ENCODE measurements at regions not wholly inside any gene's neighbourhood (a gene's known extent, or its start where the extent isn't known, plus 50 kb on each side); places are given as distances from the start of the nearest gene placed in this dataset.

- TF ChIP-seq CTCF (IDR thresholded peaks at IDR 0.05) = no peak
- no peak for TF ChIP-seq POLR2AphosphoS5 (IDR thresholded peaks at IDR 0.05)
- TF ChIP-seq POLR2A (IDR thresholded peaks at IDR 0.05) = no peak
- TF ChIP-seq EP300 (IDR thresholded peaks at IDR 0.05) = no peak
These were observed 585.1 kb downstream of the GATA3 start for GRCh38 chr10:8639486-8640185.

GRCh38 chr10:8640301-8640700 lies 585.8 kb downstream of the GATA3 start:
- Histone ChIP-seq H3K27me3 (no peaks in the 10 kb centered on the region), H3K27ac (no peak overlapping the region), H3K4me1 (peaks cover 0 to 8% (median 2%) of the 10 kb centered on the region in 4 donors), H3K36me3 (no peaks in the 10 kb centered on the region), H3K9me3 (no peaks in the 10 kb centered on the region), H3K4me3 (no peak overlapping the region)
- intact Hi-C loops (cut with DNase I) = no loop called here
- no peak for DNase-seq
- TF ChIP-seq EP300 (IDR thresholded peaks at IDR 0.05) (no peak), POLR2AphosphoS5 (IDR thresholded peaks at IDR 0.05) (no peak), POLR2A (IDR thresholded peaks at IDR 0.05) (no peak), CTCF (IDR thresholded peaks at IDR 0.05) (no peak)
- WGBS, 2 donors = 83 to 86% methylated on average over 3 of the region's 3 CpGs

More at GRCh38 chr10:8639486-8640185, 585.1 kb downstream of the GATA3 start:
- Histone ChIP-seq H3K9me3 (no peaks in the 10 kb centered on the region), H3K27ac (no peak overlapping the region), H3K4me3 (no peak overlapping the region), H3K36me3 (no peaks in the 10 kb centered on the region), H3K4me1 (peaks cover 0 to 8% (median 2%) of the 10 kb centered on the region in 4 donors), H3K27me3 (no peaks in the 10 kb centered on the region)
- WGBS, 2 donors = 74 to 80% methylated on average over 6 of the region's 6 CpGs
- no peak for DNase-seq
- intact Hi-C loops (cut with DNase I) = no loop called here

- no peak for DNase-seq
- intact Hi-C loops (cut with DNase I) = no loop called here
- TF ChIP-seq POLR2A (IDR thresholded peaks at IDR 0.05) = no peak
- TF ChIP-seq CTCF (IDR thresholded peaks at IDR 0.05) = no peak
- H3K27ac ChIP-seq = no peak overlapping the region
- H3K27me3 ChIP-seq = no peaks in the 10 kb centered on the region
- no peaks in the 10 kb centered on the region for H3K36me3 ChIP-seq
- no peak overlapping the region for H3K4me3 ChIP-seq
- no peaks in the 10 kb centered on the region for H3K9me3 ChIP-seq
- peaks cover 0 to 8% (median 2%) of the 10 kb centered on the region in 4 donors for H3K4me1 ChIP-seq
These were observed 586.4 kb downstream of the GATA3 start for GRCh38 chr10:8640878-8641277.

GRCh38 chr10:8656261-8656660 lies 601.8 kb downstream of the GATA3 start:
- no peak overlapping the region for H3K4me3 ChIP-seq
- 72 to 91% methylated on average over 4 of the region's 4 CpGs for WGBS, 2 donors
- TF ChIP-seq POLR2A (IDR thresholded peaks at IDR 0.05) (no peak), CTCF (IDR thresholded peaks at IDR 0.05) (no peak), POLR2AphosphoS5 (IDR thresholded peaks at IDR 0.05) (no peak), EP300 (IDR thresholded peaks at IDR 0.05) (no peak)
- H3K9me3 ChIP-seq = no peaks in the 10 kb centered on the region
- H3K4me1 ChIP-seq = no peaks in the 10 kb centered on the region
- no peak overlapping the region for H3K27ac ChIP-seq
- no peak for DNase-seq
- H3K27me3 ChIP-seq = no peaks in the 10 kb centered on the region
- intact Hi-C loops (cut with DNase I) = no loop called here
- H3K36me3 ChIP-seq = no peaks in the 10 kb centered on the region

- WGBS, 2 donors = 25 to 65% methylated on average over 2 of the region's 2 CpGs
- Histone ChIP-seq H3K4me1 (no peaks in the 10 kb centered on the region), H3K4me3 (no peak overlapping the region), H3K27me3 (no peaks in the 10 kb centered on the region), H3K36me3 (no peaks in the 10 kb centered on the region), H3K9me3 (no peaks in the 10 kb centered on the region), H3K27ac (no peak overlapping the region)
- TF ChIP-seq CTCF (IDR thresholded peaks at IDR 0.05) = no peak
- no peak for TF ChIP-seq EP300 (IDR thresholded peaks at IDR 0.05)
- TF ChIP-seq POLR2A (IDR thresholded peaks at IDR 0.05) = no peak
- no peak for TF ChIP-seq POLR2AphosphoS5 (IDR thresholded peaks at IDR 0.05)
- intact Hi-C loops (cut with DNase I) = no loop called here
- DNase-seq = no peak
These were observed 605.5 kb downstream of the GATA3 start for GRCh38 chr10:8659982-8660381.
